ENCODE measurements at regions not wholly inside any gene's neighbourhood (a gene's known extent, or its start where the extent isn't known, plus 50 kb on each side); places are given as distances from the start of the nearest gene placed in this dataset.
"Not testable (repeated sequence)": the region's sequence is repeated elsewhere in the genome, so short reads cannot be mapped to it uniquely, and the experiment has no call there.

DNA sequence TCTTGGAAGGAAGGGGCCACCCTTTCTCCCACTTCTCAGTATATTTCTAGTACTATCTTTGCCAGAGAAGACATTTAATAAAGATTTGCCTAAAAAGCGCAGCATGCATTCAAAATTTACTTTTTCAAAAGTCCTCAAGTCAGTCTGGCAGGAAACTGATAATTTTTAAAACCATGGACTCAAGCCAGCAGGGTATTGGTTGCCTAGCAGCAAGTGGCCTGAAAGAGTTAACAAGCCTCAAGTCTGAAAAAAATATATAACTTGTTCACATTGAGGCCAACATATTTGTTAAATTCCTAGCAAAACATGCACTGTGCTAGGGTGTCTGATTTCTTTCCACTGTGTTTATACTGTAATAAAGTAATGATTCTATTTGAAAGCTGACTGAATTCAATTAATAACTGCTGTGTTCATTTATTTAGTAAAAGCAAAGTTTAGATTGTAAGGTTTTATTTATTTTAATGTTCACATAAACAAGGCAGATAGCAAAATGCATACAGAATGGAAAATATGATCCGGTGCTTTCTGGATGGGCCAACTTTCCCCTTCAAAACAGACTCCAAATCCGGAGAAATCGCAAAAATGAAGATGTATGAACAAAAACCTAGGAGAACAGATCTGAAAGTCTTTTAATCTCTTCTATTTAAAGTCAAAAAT is 218.5 kb upstream of the FGF13 start:
- peak; percentile 60 for DNase-seq (ENCODE audit: low read depth)

DNA sequence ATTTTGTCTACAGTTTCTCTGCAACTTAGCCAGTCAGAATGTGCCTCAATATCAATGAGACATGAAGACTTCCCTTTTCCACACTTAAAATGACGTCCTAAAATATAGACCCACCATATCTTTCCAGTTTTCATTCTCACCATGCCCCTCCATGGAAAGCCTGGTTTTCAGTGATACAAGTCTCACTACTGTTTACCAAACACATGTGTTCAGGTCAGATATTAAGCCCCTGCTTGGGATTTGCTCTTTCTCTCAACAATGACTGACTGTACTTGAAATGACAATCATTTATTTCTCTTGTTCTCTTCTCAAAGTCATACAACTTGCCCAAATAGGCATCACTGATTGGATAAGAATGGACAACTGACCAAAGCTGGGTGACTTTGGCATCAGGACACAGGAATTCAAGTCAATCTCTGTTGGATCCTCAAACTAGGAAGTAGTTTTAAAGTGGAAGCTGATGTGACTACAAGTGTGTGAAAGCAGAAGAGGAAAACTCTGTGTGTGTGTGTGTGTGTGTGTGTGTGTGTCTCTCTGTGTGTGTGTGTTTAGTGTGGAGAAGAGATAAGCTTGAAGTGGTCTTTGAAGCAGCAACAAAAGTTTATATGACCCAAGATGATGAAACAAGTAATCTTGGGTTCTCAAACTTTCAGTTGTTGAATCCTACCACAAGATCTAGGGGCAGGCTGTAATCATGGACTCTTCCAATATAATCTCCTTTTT is 217.4 kb upstream of the FGF13 start:
- no peak for DNase-seq (ENCODE audit: low read depth)

DNA sequence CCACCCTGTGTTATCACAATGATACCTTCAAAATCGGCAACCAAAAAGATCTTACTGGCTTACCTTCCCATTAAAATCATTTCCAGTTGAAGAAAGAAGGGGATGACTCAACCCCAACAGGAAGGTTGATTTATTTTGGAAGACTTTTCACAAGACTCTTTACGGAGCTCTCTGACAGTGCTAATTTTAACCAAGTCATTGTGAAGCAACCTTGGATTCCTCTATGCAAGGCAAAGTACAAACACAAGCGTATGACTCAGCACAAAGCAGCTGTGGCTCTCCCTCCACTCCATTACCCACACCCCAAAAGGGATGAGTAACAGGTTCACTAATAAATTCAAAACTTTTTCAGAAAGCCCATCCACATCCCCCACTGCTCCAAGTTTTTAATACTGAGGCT is 213.8 kb upstream of the FGF13 start:
- DNase-seq (ENCODE audit: low read depth): peak; percentile 92

DNA sequence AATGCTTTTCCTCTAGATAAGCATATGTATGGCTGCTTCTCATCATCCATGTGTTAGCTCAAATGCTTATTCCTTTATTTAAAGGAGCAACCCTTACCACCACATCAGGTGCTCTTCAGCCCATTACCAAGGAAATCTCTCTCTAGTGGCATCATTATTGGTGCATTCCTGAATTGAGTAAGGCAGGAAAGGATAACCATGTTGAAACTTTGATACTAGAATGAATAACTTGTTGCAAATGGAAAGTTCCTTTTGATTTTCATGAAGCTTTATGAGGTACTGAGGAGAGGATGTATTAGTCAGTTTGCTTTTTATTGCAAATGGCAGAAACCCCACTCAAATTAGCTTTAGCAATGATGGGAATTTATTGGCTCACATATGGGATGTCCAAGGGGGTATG is 212.3 kb upstream of the FGF13 start:
- DNase-seq (ENCODE audit: low read depth): peak; percentile 7

DNA sequence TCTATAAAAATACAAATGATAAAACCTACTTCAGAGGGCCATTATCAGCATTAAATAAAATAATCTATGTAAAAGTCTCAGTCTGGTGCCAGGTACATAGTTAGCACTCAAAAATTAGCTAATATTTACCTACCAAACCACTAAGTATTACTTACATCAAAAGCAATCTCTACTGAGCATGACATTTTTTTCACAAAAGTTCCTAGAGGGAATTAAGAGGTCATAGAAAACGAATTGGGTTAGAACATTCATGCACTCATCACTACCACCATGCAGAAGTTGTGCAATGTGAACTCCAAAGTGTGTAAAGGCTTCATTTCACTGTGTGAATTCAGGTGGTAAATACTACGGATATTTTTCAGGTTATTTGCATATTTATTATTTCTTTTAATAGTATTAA is 209.5 kb upstream of the FGF13 start:
- no peak for DNase-seq (ENCODE audit: low read depth)

DNA sequence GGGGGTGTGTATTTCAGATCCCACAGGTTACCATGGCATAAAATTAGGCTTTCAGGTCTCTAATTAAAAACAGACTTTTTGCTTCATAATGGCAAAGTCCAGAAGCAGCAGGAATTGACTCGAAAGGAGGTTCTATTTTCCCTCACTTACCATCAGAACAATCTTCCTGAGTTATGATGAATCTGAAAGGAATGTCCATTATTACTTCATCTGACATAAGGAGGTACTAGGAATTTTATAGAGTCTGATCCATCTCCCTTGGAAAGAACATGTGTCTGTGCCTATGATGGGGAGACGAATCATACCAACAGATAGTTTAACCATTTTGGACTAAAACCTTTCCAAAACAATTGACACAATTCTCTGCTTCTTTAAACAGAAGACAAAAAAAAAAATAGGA is 206.3 kb upstream of the FGF13 start:
- peak; percentile 80 for DNase-seq (ENCODE audit: low read depth)

DNA sequence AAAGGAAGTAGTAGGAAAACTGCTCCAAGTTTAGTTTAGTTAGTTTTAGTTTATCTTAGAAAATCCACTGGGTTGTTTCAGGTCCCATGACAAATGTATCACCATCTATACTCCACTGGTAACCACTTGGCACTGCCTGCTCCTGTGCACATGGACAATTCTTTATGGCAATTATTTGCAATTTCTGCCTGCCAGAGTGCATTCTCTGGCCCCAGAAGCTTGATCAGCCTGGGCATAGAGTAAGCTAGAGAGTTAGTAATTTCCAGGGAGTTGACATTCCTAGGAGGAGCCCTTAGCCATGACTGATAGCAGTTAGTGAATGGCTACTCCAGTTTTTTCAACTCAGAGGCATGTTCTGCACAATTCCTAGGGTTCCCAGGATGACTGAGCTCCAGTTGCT is 203.2 kb upstream of the FGF13 start:
- no peak for DNase-seq (ENCODE audit: low read depth)

DNA sequence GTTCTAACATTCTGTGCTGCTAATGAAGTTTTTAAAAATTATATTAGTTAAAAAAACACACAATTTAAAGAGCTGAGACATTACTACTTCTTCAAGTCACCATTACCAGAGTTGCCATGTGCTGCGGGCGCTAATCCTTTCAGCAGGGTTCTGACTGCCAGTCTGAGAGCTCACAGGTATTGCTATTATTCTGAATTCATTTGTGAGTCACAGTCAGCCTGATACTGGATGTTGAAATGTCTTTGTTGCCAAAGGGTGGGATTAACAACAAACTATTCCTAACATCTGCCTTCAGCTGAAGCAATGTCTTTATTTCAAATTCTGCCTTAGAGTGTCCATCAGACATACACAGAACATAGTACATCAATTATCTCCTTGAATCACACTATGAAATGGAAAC is 197.1 kb upstream of the FGF13 start:
- peak; percentile 7 for DNase-seq (ENCODE audit: low read depth)

DNA sequence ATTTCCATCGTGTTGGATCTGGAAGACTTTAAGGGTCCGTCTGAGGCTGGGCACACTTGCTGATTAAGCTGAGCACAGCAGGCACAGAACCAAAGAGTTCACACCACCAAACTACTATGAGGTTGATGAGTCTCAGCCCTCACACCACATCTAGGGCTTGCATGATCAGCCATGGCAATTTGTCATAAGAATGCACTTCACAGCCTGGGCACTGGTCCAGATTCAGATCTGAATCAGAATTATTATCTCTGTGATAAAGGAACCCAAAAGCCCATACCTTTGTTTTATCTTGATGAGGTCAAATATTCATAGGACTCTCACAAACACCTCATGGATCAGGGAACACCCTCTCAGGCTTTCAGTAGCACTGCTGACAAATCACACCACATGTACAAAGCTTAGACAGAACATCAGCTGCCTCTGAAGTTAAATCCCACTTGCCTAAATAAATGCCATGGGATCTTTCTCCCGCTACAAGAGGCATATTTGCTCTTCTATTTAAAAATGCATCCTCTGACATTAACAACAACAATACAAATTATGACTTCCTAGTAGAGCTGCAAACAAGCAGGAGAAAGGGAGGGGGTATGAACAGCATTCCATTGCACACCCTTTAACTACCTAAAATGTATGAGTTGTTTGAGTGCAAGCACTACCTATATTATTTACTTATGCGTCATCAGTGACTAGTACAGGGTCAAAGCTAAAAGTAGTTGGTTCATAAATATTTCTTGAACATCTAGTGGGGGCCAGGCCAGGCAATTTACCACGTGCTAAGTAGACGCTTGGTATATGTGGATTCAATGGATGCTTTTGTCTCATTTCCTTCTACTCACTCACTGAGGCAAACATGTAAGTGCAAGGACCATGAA is 186.3 kb upstream of the FGF13 start:
- no peak for DNase-seq (ENCODE audit: low read depth)

DNA sequence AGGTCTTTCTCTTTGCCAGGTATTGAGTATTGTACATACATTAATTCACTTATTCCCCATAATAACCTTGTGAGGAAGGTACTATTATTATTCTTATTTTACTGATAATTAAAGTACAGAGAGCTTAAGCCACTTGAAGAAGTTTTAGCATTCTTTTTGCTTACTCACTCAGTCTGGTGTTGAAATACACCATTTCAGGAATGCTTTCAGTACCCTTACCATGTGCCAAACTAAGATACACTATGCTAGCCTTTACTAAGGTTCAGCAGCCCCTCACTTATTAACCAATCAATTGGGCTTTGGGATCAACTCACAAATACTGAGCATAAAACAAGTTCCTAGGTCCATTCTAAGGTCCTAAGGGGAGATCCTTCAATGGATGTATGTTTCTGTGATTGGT is 179.0 kb upstream of the FGF13 start:
- DNase-seq (ENCODE audit: low read depth): peak; percentile 23

DNA sequence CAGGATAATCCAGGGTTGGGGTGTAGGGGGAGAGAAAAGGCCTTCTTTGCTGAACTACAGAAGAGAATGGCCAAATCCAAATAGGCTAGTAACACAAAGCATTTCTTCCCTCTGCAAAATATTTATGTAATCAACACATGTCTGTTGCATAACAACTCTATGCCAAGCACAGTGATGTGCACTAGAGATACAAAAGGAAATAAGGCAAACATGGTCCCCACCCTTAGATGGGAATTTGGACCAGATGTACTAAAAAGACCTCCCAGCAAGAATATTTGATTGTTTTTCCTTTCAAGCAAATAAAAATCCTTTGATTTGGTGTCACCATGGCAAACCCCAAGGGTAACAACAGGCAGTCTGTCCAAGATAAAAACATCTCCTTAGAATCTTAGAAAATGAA is 177.6 kb upstream of the FGF13 start:
- no peak for DNase-seq (ENCODE audit: low read depth)

DNA sequence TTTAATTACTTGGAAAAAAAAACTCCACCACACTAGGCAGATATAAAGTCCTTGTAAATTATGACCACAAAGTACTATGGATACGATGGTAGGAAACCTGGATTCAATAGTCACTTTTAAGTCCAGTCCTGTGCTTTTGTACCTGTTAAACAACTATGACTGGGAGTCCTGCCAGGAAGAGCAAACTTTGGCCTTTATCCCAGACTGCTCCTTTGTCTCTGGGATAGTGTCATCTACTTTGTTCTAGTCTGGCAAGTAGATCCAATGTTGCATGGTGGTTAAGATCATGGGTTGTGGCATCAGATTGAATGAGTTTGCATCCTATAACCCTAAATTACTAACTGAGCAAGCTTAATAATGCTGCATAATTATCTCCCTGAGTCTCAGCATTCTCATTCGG is 175.3 kb upstream of the FGF13 start:
- DNase-seq (ENCODE audit: low read depth): no peak

DNA sequence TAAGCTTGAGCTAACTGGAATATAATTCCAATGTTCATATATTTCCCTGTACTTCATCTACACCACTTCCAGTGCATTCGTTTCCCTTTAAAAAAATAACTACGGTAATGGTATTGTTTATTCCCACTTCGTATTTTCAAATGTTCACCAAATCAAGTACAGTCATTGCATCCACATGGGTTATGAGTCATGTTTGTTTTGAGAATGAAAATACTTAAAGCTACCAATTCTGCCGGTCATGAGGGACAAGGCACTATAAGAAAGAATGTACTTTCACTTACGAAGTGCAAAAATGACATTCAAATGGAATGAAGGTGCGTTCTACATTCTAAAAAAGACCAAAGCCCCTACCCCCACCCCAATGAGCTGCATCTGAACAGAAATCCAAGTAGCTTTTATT is 174.4 kb upstream of the FGF13 start:
- peak; percentile 49 for DNase-seq (ENCODE audit: low read depth)

DNA sequence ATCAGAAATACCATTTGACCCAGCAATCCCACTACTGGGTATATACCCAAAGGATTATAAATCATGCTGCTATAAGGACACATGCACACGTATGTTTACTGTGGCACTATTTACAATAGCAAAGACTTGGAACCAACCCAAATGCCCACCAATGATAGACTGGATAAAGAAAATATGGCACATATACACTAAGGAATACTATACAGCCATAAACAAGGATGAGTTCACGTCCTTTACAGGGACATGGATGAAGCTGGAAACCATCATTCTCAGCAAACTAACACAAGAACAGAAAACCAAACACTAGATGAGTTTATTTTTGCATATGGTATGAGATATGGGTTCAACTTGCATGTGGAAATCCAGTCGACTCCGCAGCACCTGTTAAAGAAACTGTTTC is 168.8 kb upstream of the FGF13 start:
- not testable (repeated sequence) for DNase-seq (ENCODE audit: low read depth)

DNA sequence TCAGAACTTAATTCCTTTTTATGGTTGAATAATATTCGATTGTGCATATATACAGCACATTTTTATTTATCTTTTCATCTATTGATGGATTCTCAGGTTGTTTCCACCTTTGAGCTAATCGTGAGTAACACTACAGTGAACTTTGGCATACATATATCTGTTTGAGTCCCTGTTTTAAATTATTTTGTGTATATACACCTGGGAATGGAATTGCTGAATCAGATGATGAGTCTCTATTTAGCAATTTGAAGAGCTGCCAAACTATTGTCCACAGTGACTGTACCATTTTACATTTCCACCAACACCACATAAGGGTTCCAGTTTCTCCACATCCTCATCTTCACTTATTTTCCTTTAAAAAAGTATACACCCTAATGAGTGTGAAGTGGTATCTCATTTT is 166.2 kb upstream of the FGF13 start:
- peak; percentile 2 for DNase-seq (ENCODE audit: low read depth)

DNA sequence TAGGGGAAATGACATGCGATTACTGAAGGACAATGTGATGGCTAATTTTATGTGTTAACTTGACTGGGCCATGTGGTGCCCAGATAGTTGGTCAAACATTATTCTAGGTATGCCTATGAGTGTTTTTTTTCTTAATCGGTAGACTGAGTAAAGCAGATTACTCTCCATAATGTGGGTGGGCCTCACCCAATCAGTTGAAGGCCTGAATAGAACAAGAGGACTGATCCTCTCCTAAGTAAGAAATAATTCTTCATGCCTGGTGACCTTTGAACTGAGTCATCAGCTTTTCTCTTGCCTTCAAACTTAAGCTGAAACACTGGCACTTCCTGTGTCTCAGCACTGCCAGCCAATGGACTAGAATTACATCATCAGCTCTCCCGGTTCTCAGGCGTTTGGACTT is 164.0 kb upstream of the FGF13 start:
- no peak for DNase-seq (ENCODE audit: low read depth)

DNA sequence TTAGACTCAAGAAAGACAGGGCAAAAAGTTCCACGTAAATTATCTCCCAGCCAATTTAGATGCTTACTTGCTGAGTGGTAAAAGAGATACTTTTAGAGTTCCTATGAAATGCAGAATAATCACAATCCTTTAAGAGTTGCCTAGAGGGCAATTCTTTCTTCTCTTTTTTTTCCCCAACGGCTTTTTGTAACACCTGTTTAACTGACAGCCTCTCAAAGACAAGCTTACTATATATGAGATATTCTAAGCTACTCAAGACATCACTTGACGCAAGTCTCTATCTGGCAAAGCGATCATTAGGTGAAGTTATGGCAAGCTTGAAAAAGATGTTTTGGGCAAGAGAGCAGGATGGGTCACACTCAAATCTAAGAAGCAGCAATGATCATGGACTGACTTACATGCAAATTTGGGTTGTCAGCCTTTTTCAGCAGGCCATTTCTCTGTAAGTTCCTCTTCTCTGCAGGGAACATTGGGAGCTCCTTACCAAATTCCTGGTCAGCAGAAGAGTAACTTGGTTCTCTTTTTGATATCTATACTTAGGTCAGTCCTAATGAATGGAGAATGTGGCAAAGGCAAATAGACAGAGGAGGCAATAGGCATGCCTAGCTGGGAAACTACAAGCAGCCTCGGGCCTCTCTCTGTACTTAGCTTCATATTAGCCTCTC is 162.9 kb upstream of the FGF13 start:
- no peak for DNase-seq (ENCODE audit: low read depth)

DNA sequence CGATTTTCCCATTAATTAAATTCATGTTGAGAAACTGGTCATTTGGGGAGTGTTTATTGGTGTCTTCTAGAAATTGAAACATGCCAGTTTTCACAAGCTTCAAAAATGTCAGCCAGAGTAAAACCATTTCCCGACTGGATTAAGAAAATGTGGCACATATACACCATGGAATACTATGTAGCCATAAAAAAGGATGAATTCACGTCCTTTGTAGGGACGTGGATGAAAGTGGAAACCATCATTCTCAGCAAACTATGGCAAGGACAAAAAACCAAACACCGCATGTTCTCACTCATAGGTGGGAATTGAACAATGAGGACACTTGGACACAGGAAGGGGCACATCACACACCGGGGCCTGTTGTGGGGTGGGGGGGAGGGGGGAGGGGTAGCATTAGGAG is 162.1 kb upstream of the FGF13 start:
- not testable (repeated sequence) for DNase-seq (ENCODE audit: low read depth)

DNA sequence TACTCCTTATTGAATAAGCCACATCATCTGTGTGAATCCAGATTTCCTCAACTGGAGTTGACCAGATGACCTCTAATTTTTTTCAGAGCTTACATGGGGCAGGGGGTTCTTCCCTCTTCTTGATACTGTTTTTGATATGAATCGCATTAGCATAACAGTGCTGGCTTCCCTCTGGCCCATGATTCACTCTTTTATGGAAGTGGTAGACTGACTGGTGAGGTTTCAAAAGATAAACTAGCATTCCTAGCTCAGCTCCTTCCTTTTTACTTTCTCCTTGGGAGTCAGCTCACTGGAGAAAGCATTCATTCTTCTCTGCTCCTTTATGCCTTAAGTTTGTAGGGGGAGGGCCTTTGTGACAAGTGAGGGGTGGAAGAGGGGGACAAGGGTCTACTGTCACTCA is 161.0 kb upstream of the FGF13 start:
- no peak for DNase-seq (ENCODE audit: low read depth)

DNA sequence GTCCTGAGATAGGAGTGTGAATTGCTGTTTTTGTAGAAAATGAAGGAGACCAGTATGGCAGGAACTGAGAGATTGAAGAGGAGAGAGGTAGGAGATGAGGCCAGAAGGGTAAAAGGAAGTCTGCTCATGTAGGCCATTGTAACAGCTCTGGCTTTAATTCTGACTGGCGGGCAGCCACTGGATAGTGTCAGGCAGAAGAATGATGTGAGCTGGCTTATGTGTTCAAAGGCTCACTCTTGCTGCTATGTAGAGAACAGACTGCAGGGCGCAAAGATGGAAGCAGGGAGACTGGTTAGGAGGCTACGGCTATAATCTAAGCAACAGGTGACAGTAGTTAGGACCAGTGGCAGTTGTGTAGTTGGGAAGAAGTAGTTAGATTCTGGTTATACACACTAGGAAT is 160.2 kb upstream of the FGF13 start:
- no peak for DNase-seq (ENCODE audit: low read depth)

DNA sequence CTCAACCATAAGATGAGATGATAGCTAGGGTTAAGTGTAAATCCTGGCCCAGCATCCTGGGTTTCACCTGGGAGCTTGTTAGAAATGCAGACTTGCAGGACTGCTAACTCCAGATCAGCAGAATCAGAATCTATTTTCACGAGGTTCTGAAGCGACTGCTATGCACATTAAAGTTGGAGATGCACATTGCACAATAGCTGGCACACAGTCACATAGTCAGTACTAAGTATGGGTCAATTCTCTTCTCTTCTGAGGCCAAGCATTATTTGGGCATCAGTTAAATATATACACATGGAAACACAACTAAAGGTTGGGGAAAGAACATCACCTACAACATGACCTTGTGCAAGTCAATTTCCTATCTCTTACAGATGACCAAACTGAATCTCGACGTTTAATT is 155.1 kb upstream of the FGF13 start:
- DNase-seq (ENCODE audit: low read depth): peak; percentile 25

DNA sequence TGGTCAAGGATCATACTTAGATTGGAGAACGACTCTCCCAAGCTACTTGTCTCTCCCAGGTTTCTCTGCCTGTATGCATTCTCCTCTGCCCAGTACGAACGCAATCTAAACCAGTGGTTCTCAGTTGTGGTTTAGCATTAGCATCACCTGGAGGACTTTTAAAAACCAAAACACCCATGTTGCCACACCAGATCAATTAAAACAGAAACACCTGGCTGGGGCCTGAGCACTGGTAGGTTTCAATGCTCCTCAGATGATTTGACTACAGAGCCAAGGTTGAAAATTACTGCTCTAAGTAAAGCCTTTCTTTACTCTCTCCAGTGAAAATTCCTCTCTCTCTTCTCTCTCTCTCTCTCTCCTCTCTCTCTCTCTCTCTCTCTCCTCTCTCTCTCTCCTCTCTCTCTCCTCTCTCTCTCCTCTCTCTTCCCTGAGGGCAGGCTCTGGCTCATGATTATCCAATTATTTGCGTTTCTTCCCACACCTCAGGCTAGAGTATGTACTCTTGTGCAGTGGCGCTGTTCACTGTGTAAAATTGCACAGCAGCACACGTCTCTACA is 153.7 kb upstream of the FGF13 start:
- no peak for DNase-seq (ENCODE audit: low read depth)

All from fibroblast of gingiva (primary cell).